ENCODE measurements at regions not wholly inside any gene's neighbourhood (a gene's known extent, or its start where the extent isn't known, plus 50 kb on each side); places are given as distances from the start of the nearest gene placed in this dataset.

DNA sequence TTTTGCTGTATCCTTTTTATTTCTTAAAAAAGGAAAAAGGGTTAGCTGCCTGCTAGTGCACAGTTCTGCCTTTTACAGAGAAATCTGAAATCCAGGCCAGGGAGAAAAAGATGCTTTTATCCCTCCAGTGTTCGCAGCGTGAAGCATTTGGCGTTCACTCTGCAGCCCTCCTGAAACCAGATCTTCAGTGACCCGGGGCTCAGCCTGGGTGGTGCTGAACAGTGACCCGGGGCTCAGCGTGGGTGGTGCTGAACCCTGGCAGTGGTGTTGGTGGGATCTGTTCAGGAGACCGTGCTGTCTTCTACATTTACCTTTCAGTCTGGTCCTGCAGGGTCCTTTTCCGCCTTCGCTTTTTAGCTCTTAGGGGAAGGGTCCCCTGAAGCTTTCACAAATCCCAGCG is 164.7 kb upstream of the KLF6 start:
- no peaks in the 10 kb centered on the region for H3K4me1 ChIP-seq (ENCODE audit: control insufficient read depth, insufficient read depth, low read length)
- POLR2A ChIA-PET: no interaction called here
- no peak overlapping the region for H3K27ac ChIP-seq (ENCODE audit: extremely low read depth, low read depth, low read length)
- TF ChIP-seq, protein P1, sequence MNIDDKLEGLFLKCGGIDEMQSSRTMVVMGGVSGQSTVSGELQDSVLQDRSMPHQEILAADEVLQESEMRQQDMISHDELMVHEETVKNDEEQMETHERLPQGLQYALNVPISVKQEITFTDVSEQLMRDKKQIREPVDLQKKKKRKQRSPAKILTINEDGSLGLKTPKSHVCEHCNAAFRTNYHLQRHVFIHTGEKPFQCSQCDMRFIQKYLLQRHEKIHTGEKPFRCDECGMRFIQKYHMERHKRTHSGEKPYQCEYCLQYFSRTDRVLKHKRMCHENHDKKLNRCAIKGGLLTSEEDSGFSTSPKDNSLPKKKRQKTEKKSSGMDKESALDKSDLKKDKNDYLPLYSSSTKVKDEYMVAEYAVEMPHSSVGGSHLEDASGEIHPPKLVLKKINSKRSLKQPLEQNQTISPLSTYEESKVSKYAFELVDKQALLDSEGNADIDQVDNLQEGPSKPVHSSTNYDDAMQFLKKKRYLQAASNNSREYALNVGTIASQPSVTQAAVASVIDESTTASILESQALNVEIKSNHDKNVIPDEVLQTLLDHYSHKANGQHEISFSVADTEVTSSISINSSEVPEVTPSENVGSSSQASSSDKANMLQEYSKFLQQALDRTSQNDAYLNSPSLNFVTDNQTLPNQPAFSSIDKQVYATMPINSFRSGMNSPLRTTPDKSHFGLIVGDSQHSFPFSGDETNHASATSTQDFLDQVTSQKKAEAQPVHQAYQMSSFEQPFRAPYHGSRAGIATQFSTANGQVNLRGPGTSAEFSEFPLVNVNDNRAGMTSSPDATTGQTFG (tag by site-specific recombination; IDR thresholded peaks at IDR 0.05; ENCODE audit: borderline replicate concordance): no peak
- no peak for TF ChIP-seq ZNF19 (tag by site-specific recombination; IDR thresholded peaks at IDR 0.05; ENCODE audit: low read depth)
- TF ChIP-seq PBX3 (CRISPR knock-in tag; IDR thresholded peaks at IDR 0.05): no peak
- TF ChIP-seq ZBTB6 (tag by site-specific recombination; IDR thresholded peaks at IDR 0.05): no peak
- TF ChIP-seq ZNF521 (tag by site-specific recombination; IDR thresholded peaks at IDR 0.05): no peak
- no peak for TF ChIP-seq ZNF76 (tag by site-specific recombination; IDR thresholded peaks at IDR 0.05; ENCODE audit: borderline replicate concordance, low read depth)
- TF ChIP-seq, protein P2, sequence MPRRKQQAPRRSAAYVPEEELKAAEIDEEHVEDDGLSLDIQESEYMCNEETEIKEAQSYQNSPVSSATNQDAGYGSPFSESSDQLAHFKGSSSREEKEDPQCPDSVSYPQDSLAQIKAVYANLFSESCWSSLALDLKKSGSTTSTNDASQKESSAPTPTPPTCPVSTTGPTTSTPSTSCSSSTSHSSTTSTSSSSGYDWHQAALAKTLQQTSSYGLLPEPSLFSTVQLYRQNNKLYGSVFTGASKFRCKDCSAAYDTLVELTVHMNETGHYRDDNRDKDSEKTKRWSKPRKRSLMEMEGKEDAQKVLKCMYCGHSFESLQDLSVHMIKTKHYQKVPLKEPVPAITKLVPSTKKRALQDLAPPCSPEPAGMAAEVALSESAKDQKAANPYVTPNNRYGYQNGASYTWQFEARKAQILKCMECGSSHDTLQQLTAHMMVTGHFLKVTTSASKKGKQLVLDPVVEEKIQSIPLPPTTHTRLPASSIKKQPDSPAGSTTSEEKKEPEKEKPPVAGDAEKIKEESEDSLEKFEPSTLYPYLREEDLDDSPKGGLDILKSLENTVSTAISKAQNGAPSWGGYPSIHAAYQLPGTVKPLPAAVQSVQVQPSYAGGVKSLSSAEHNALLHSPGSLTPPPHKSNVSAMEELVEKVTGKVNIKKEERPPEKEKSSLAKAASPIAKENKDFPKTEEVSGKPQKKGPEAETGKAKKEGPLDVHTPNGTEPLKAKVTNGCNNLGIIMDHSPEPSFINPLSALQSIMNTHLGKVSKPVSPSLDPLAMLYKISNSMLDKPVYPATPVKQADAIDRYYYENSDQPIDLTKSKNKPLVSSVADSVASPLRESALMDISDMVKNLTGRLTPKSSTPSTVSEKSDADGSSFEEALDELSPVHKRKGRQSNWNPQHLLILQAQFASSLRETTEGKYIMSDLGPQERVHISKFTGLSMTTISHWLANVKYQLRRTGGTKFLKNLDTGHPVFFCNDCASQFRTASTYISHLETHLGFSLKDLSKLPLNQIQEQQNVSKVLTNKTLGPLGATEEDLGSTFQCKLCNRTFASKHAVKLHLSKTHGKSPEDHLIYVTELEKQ (tag by site-specific recombination; IDR thresholded peaks at IDR 0.05; ENCODE audit: borderline replicate concordance): no peak
- TF ChIP-seq ZNF704 (tag by site-specific recombination; IDR thresholded peaks at IDR 0.05): no peak
- no peak for TF ChIP-seq ZNF514 (tag by site-specific recombination; IDR thresholded peaks at IDR 0.05)
- no peak overlapping the region for H3K4me3 ChIP-seq (ENCODE audit: low read depth, low read length)
- H3K36me3 ChIP-seq (ENCODE audit: control insufficient read depth in 2 of 2, insufficient read depth in 1 of 2, low read length in 2 of 2): no peaks in the 10 kb centered on the region
- CTCF ChIA-PET: no interaction called here
- H3K9me3 ChIP-seq (ENCODE audit: control insufficient read depth, insufficient read depth, low read depth, low read length): no peaks in the 10 kb centered on the region

- H3K27ac ChIP-seq (ENCODE audit: extremely low read depth, low read depth, low read length): no peak overlapping the region
- ChIA-PET CTCF (no interaction called here), POLR2A (no interaction called here)
- H3K36me3 ChIP-seq (ENCODE audit: control insufficient read depth in 2 of 2, insufficient read depth in 1 of 2, low read length in 2 of 2): no peaks in the 10 kb centered on the region
- no peaks in the 10 kb centered on the region for H3K4me1 ChIP-seq (ENCODE audit: control insufficient read depth, insufficient read depth, low read length)
- no peaks in the 10 kb centered on the region; the same call in 1 of the 2 replicates for H3K9me3 ChIP-seq (ENCODE audit: control insufficient read depth, insufficient read depth, low read depth, low read length)
- H3K4me3 ChIP-seq (ENCODE audit: low read depth, low read length): no peak overlapping the region
- no peak for TF ChIP-seq ZFP3 (tag by site-specific recombination; IDR thresholded peaks at IDR 0.05; ENCODE audit: low read depth)
- TF ChIP-seq SCRT1 (tag by site-specific recombination; IDR thresholded peaks at IDR 0.05; ENCODE audit: borderline replicate concordance): no peak
- TF ChIP-seq ZNF561 (tag by site-specific recombination; IDR thresholded peaks at IDR 0.05; ENCODE audit: borderline replicate concordance): no peak
- no peak for TF ChIP-seq ZNF837 (tag by site-specific recombination; IDR thresholded peaks at IDR 0.05)
- no peak for TF ChIP-seq ZNF610 (tag by site-specific recombination; IDR thresholded peaks at IDR 0.05; ENCODE audit: borderline replicate concordance)
- TF ChIP-seq SP3 (tag by site-specific recombination; IDR thresholded peaks at IDR 0.05): no peak
- no peak for TF ChIP-seq ZEB2 (tag by site-specific recombination; IDR thresholded peaks at IDR 0.05)
- TF ChIP-seq ZNF555 (tag by site-specific recombination; conservative IDR thresholded peaks at IDR 0.05): no peak
- no peak for TF ChIP-seq ZNF549 (tag by site-specific recombination; IDR thresholded peaks at IDR 0.05)
Measured at GRCh38 chr10:3948843-3949242, 163.8 kb upstream of the KLF6 start.
